Activated CD8-positive, alpha-beta T cell treated with anti-CD3 and anti-CD28 coated beads for 36 hours (primary cell): ENCODE measurements at regions not wholly inside any gene's neighbourhood (a gene's known extent, or its start where the extent isn't known, plus 50 kb on each side); places are given as distances from the start of the nearest gene placed in this dataset.

Experiments
- ATAC-seq: fragments of 200-7000 bp; cut with Tn5 transposase; one replicate; pipeline ENCODE4 v1.10.0; 2021; ENCODE audit warnings: mild to moderate bottlenecking, moderate library complexity
- CTCF ChIA-PET: fragments of 350-600 bp; sonication (Branson Sonifier 250); formaldehyde crosslinking; loops from one replicate; lab custom pipeline; 2021; ENCODE audit warnings: antibody characterized with exemption; lab: Charles Lee
- POLR2A ChIA-PET: fragments of 350-600 bp; sonication (Branson Sonifier 250); formaldehyde crosslinking; loops from one replicate; lab custom pipeline; 2021; ENCODE audit warnings: antibody characterized with exemption; lab: Charles Lee
- DNase-seq: peaks from one replicate; pipeline ENCODE4 v3.0.0-alpha.2; 2020
- H3K27ac Mint-ChIP-seq: one replicate; pipeline ENCODE4 v1.8.0; 2021; ENCODE audit warnings: mild to moderate bottlenecking, mixed read lengths
- H3K27me3 Mint-ChIP-seq: one replicate; pipeline ENCODE4 v1.8.0; 2021; ENCODE audit warnings: mixed read lengths
- H3K36me3 Mint-ChIP-seq: one replicate; pipeline ENCODE4 v1.8.0; 2021; ENCODE audit warnings: low read depth, mixed read lengths
- H3K4me1 Mint-ChIP-seq: one replicate; pipeline ENCODE4 v1.8.0; 2021; ENCODE audit warnings: low read depth, mixed read lengths
- H3K4me3 Mint-ChIP-seq: one replicate; pipeline ENCODE4 v1.8.0; 2021; ENCODE audit warnings: mild to moderate bottlenecking, moderate library complexity, mixed read lengths
- H3K9me3 Mint-ChIP-seq: one replicate; pipeline ENCODE4 v1.8.0; 2021; ENCODE audit warnings: mixed read lengths
- intact Hi-C: fragments of 100-400 bp; cut with micrococcal nuclease; formaldehyde crosslinking; loops from one replicate; pipeline ENCODE4 v1.10.0; 2022
- TF ChIP-seq, protein P1 (sequence below): fragments of 200-600 bp; IDR thresholded peaks from one replicate; pipeline ENCODE4 v1.8.0; 2022; ENCODE audit warnings: antibody characterized with exemption, mild to moderate bottlenecking

DNA sequence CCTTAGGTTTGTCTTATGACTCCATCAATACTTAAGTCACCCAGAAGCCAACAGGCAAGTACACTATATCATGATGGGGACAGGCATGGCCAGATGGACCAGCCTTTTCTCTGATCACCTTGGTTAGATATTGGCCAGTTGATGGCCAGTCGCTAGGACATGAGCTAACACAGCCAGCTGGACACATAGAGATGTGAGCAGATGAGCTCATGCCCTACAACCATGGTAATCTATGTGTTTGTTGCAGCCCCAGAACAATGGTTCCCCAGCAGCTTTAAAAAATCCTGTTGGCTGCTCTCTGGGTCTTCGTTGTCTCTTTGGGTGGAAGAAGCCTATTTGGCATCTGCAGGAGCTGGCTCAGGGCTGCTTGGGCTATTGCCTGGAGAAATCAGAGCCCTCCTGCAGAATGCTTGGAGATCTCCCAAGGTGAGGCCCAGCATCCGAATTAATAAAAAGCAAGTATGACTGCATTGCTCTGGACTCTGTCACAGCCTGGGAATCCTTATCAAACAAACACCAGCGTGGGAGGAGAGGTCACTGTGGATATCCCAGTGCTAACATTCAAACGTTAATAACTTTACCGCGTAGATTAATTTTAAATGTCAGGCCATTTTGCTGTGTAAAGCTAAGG is 62.3 kb upstream of the KLHL29 start:
- ATAC-seq (no peak), DNase-seq (no peak)
- H3K27me3 Mint-ChIP-seq: peaks cover 23% of the 10 kb centered on the region
- H3K4me1 Mint-ChIP-seq: no peaks in the 10 kb centered on the region
- CTCF ChIA-PET: interaction anchor here (0.6 kb wide), 1 partner anchor 124 kb away, joined by 3 read pairs; no protein-coding TSS in a partner anchor
- H3K9me3 Mint-ChIP-seq: no peaks in the 10 kb centered on the region
- no peak overlapping the region for H3K4me3 Mint-ChIP-seq
- no peaks in the 10 kb centered on the region for H3K36me3 Mint-ChIP-seq
- H3K27ac Mint-ChIP-seq: no peak overlapping the region
- POLR2A ChIA-PET: no interaction called here
- intact Hi-C loops: no loop called here
- TF ChIP-seq, protein P1, sequence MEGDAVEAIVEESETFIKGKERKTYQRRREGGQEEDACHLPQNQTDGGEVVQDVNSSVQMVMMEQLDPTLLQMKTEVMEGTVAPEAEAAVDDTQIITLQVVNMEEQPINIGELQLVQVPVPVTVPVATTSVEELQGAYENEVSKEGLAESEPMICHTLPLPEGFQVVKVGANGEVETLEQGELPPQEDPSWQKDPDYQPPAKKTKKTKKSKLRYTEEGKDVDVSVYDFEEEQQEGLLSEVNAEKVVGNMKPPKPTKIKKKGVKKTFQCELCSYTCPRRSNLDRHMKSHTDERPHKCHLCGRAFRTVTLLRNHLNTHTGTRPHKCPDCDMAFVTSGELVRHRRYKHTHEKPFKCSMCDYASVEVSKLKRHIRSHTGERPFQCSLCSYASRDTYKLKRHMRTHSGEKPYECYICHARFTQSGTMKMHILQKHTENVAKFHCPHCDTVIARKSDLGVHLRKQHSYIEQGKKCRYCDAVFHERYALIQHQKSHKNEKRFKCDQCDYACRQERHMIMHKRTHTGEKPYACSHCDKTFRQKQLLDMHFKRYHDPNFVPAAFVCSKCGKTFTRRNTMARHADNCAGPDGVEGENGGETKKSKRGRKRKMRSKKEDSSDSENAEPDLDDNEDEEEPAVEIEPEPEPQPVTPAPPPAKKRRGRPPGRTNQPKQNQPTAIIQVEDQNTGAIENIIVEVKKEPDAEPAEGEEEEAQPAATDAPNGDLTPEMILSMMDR: no peak

DNA sequence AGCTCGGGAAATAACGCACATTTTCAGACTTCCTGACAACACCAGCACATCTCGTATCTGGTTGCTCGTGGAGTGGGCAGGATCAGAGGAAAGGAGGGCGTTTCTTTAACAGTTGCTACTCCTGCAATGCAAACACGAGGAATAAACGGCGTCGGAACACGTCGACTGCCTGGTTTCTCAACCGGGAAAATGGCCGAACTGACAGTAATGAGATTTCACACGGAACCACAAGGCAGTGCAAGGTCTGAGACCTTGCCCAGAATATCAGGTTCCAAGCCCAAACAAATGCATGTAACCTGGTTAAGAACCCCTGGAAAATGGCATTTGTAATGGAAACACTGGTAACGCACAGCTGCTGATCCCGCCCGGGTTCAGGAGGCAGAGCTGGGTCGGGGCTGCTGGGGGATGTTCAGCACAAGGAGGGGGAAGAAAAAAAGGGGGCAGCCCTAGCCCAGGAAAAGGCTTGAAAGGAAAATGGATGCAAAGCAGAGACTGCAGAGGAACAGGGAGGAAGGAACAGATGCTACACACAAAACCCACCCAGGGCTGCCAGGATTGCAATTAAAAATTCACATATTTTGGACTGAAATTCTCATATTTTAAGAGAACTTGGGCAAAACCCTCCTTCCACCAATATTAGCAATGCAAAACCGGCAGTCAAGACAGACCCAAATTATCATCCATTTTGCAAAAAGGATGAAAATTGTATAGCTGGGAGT is 61.6 kb upstream of the KLHL29 start:
- ChIA-PET CTCF (interaction anchor here (0.6 to 1.7 kb wide), 2 partner anchors 10 to 124 kb away, joined by 3 to 4 read pairs; no protein-coding TSS in a partner anchor), POLR2A (no interaction called here)
- DNase-seq (no peak), ATAC-seq (no peak)
- H3K27me3 Mint-ChIP-seq: peaks cover 23% of the 10 kb centered on the region
- H3K36me3 Mint-ChIP-seq: no peaks in the 10 kb centered on the region
- no peaks in the 10 kb centered on the region for H3K4me1 Mint-ChIP-seq
- intact Hi-C loops: no loop called here
- no peak overlapping the region for H3K4me3 Mint-ChIP-seq
- H3K27ac Mint-ChIP-seq: no peak overlapping the region
- H3K9me3 Mint-ChIP-seq: no peaks in the 10 kb centered on the region
- TF ChIP-seq, protein P1: no peak

DNA sequence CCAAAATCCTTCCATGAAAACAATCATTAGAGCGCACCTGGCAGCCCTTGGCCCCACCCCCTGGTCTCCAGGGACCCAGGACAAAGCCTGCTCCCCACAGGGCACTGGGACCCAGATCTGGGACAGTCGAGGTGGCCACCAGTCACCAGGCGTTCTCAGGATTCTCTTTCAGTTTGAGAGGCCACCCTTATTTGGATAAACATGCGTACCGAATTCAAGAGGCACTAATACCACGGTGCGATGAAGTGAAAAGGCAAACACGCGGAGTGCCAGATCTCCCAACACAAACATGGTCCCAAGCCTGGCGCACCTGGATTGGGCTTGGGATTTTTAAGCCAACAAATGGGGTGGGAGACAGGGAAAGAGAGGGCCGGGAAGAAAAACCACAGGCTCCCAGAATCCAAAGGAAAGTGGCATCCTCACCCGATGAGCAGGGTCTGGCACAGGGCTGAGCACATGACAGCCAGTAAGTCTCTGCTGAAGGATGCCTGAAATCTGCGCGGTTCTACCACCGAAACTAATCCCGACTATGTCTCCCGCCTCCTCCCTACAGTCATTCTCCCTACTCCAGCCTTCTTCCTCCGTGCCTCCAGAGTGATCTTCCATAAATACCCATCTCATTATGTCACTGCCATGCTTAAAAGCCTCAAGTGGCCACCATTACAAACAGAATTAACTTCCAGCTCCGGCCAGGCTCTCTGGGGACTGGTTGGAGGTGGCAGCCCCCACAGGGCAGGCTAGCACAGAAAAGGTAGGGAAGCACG is 60.9 kb upstream of the KLHL29 start:
- intact Hi-C loops: no loop called here
- Mint-ChIP-seq H3K4me3 (no peak overlapping the region), H3K27ac (no peak overlapping the region), H3K9me3 (no peaks in the 10 kb centered on the region), H3K27me3 (peaks cover 23% of the 10 kb centered on the region), H3K36me3 (no peaks in the 10 kb centered on the region), H3K4me1 (no peaks in the 10 kb centered on the region)
- POLR2A ChIA-PET: no interaction called here
- TF ChIP-seq, protein P1: no peak
- DNase-seq: no peak
- ATAC-seq: no peak
- CTCF ChIA-PET: interaction anchor here (1.7 kb wide), 1 partner anchor 11 kb away, joined by 4 read pairs; no protein-coding TSS in a partner anchor

DNA sequence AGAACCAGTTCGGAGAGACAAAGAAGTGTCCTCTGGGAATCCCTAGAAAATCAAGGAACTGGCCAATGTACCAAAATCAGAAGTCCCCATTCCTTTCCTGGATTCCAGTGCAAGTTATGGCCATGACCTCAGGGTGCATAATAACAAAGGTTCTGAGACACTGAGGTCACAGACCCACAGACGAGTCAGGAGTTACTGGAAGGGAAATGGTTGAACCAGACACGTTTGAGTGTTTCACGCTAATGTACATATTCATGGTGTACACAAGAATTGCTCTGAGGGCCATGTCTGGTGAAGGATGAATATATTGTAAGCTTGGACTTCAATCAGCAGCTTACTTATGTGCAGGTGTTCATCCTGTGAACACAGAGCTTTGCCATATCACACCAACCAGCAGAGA is 58.6 kb upstream of the KLHL29 start:
- Mint-ChIP-seq H3K27me3 (peaks cover 18% of the 10 kb centered on the region), H3K36me3 (no peaks in the 10 kb centered on the region), H3K27ac (no peak overlapping the region), H3K4me1 (no peaks in the 10 kb centered on the region), H3K4me3 (no peak overlapping the region), H3K9me3 (no peaks in the 10 kb centered on the region)
- ATAC-seq (no peak), DNase-seq (no peak)
- CTCF ChIA-PET: interaction anchor here (0.9 kb wide), 1 partner anchor 19 kb away, joined by 3 read pairs; no protein-coding TSS in a partner anchor
- TF ChIP-seq, protein P1: no peak
- POLR2A ChIA-PET: no interaction called here
- intact Hi-C loops: no loop called here
